Cerebellar nuclear complex (tissue), 1 donor: ENCODE measurements at regions not wholly inside any gene's neighbourhood (a gene's known extent, or its start where the extent isn't known, plus 50 kb on each side); places are given as distances from the start of the nearest gene placed in this dataset.

Experiments used
- DNase-seq, 2 experiments: peaks; one replicate each; lab custom pipeline; 2025; lab: John Stamatoyannopoulos, UW

- DNase-seq, result no peak
Measured at GRCh38 chr6:43948527-43949485, 178.4 kb downstream of the MRPL14 start.

DNA sequence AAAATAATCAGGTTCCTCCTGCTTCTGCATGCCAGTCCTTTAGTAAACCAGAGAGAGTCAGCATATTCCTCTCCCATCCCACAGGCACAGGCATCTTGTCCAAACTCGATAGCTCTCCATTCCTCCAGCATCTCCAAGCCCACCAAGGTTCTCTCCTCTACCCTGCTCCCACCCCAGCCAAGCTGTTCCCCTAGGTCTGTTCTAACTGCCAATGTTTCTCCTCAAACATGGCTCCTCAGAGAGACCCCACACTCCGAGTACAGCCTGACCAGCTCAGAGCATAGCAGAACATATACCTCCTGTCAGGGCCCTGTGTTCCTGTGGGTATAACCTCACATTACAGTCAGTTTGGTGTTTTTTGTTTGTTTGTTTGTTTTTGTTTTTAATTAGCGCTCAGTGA is 177.8 kb downstream of the VEGFA start:
- DNase-seq, result no peak

DNA sequence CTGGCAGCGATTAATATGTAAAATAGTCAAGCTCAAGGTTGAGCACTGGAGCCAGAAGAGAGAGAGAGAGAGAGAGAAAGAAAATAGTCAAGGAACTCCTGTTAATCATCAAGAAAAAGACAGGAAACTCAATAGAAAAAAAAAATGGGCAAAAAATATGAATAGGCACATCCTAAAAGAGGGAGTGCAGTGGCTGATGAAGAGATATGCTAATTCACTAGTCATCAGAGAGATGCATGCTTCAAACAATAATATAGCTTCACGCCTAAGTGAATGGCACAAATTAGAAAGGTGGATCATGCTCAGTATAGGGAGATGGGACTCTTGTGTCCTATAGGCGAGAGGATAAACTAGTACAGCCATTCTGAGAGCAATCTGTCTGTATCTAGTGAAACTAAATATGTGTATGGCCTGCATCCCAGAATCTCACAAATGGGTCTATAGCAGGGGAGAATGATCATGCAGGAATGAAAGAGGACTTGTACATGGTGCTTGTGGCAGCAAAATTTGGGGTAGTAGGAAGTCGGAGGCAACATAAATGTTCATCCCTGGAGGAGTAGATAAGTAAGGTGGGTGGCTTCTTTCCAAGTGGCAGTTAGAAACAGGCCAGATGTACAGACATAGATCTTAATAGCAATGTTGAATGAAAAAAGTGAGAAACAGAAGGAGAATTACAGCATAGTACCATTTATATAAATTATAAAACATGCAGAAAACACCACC is 176.8 kb downstream of the VEGFA start:
- no peak for DNase-seq

GRCh38 chr6:43945768-43946080 is 175.7 kb downstream of the VEGFA start:
- no peak for DNase-seq

- DNase-seq, result no peak
Measured at GRCh38 chr6:43944908-43945767, 175.1 kb downstream of the VEGFA start.

DNA sequence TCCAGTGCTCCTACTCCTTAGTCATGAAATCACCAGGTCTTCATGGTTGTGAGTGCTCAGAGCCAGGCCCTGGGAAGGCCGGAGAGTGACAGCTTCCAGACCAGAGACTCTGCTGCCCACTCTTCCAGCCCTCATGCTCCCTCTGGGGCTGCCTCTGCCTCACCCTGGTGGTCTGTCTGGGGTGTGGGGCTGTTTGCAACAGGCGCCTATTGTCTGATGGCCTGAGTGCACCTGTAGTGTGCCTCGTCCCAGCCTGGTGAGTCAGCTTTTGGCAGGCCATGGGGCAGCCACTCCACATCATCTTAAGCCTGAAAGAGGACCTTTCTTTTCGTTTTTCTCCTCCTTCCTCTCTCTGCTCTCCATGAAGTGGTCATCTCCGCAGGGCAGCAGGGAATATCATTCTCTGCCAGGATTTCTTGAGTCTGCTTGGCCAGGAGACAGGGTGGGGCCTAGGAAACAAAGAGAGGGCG is 173.8 kb downstream of the VEGFA start:
- DNase-seq, result no peak

- DNase-seq, result no peak
Measured at GRCh38 chr6:43943099-43943766, 173.2 kb downstream of the VEGFA start.

GRCh38 chr6:43942616-43943015 is 172.6 kb downstream of the VEGFA start:
- DNase-seq, result no peak

DNA sequence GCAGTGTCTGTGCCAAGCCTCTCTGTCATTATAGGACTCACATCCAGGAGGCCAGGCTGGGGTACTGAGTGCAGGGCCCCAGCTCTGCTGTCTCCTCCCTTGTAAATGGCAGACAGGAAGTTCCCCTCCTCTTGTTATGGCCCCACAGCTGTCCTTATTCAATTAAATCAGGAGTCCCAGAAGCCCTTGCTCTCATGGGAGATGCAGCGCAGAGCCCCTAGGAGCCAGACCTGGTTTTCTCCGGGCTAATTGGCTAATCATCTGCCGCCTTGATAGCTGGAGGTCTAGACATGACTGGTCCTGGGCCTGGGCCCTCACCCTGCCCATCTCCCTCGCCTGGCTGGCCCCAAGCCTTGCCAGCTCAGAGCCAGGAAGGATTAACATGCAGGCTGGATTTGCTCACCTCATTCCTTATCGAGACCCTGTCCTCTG is 172.0 kb downstream of the VEGFA start:
- DNase-seq, result no peak

DNA sequence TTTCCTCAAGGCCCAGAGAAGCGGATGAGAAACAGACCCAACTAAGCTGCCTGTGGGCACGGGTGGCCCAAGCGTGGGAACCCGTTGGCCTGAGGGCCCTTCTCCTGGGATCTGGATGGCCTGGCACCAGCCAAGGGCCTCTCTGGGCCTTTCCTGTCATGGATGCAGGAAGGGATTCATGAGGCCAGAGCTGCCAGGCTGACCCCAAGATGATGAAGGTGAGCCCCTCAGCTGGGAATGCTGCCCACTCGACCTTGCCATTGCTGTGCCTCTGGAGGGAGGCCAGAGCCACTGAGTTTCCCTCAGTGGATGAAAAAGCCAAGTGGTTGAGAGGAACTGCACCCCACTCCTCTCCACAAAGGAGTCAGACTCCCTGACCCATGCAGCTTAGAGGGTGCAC is 171.2 kb downstream of the VEGFA start:
- no peak for DNase-seq

- DNase-seq, result no peak
Measured at GRCh38 chr6:43940393-43941087, 170.5 kb downstream of the VEGFA start.

DNA sequence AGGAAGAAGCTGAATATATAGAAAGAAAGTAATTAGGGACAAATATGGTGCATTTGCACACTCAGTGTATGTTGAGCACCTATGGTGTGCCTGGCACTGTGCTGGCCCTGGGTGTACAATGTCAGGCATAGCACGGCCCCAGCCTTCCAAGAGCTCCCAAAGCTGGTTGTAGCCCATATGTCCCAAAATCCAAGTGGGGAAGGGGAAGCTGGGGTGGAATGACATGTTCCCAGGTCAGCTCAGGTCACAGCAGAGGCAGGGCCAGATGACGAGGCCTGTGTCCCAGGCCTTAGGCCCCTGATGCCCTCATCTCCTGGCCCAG is 170.0 kb downstream of the VEGFA start:
- no peak for DNase-seq

DNA sequence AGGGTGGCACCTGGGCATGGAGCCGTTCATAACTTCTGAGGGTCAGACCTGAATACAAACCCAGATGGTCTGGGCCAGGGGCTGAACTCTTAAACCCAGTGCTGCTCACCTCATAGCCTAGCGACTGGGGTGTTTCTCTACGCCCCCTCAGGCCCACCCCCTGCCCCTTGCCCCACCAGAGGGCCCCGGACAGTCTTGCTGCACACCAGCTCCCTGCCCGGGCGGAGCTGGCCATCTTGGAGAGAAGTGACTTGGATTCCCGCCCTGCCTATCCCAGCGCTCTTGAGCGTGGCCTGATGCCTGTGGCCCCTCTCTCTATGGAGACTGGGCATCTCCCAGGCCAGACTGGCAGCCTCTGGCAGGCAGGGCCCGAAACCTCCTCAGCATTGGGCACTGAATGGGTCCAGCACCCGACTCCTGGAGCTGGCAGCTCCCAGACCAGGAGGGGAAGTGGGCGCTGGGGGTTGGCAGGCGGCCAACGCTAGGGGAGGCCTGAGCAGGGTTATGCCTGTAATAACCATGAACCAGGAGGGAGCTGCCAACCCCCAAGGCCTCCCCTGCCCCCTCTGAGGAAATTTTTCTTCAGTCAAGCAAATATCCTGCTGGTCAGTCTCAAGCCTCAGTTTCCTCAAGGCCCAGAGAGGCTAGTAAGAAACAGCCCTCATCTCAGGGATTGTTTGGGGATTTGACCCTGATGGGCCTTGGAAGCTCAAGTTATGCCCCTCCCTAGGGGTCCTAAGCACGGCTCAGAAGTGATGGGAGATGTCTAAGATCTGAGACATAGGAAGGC is 169.5 kb downstream of the VEGFA start:
- no peak for DNase-seq

DNA sequence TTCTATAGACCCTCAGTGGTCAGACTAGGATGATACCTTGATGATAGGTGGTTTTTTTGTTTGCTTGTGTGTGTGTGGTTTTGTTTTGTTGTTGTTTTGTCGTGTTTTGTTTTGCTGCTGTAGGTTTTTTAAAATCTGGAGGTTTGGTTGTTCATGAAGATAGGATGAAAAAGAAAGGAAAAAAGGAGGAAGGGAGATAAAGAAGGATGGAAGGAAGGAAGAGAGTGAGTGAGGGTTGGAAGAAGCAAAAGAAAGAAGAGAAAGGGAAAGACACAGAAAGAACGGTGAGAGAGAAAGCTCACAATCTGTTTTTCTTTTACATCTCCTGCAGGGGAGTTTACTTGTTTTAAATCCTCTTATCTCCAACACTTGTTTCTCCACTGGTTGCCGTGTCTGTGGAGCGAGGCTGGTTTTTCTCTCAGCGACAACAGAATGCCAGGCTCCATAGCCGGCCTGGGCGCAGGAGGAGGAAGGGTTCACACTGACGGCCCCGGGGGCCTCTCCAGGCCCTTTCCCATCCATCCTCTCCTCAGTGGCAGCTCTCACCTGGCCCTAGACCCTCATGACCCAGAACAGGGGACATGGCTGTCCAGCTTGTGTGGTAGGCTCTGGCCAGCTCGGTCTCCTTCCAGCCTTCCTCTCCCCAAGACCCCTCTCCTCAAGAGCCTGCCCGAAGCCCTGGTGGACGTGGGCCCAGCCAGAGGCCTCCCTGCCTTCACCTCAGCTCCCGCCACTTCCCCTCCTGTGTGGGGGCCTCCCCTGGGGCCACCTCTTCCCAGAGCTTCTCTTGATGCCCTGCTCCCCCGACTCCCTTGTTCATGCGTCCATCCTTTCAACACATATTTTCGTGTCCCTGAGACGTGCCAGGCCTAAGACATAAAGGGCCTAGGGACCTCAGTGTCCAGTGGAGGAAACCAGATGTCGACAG is 168.4 kb downstream of the VEGFA start:
- no peak for DNase-seq

DNA sequence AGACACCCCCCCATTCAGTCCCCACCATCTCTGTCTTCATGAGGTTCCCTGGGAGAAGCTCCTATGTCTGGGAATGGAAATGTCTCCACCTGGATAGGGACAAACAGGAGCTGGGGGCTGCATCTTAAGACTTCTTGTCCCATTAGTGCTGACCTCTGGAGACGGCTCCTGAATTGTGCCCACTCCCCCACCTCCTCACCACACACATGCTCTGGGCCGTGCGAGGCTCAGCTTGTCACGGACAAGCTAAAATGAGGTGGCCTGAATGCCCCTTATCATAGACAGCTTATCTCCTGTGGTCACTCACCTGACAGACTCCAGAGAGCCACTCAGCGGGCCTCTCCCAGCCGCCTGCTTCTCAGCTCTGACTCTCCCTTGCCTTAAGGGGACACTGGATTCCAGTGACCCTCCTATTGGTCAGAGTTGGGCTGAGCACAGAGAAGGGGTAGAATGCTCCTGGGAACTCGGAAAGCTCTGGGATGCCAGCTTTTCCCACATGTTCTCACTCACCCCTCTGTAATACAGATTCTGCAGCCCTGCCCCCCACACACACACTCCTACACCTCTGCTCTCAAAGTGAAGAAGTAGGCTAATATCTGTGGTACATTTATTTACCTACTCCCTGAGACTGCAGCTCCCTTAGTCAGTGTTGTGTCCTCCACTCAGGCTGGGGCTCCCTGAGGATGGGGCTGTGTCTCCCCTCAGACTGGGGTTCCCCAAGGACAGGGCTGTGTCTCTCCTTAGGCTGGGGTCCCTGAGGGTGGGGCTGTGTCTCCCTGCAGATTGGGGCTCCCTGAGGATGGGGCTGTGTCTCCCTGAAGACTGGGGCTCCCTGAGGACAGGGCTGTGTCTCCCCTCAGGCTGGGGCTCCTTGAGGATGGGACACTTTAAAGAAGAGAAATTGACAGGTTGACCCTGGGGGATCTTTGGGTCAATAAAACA is 167.5 kb downstream of the VEGFA start:
- DNase-seq, result no peak

DNA sequence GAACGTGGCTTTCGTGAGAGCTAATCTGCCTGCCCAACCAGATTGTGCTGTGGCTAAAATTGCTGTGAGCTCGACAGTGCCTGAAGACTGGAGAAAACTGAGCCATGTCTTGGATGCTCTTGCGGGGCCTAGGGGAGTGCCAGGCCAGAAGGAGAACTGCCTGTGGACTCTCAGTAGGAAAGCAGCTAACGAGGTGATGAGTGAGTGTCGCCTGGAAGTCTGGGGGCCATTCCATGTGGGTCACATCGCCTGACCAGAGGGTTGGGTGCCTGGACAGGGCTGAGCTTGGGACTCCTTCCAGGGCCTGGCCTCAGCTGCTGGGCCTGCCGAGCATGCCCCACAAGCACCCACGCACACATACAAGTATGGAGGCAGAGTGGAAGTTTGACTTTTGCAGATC is 166.5 kb downstream of the VEGFA start:
- DNase-seq, result no peak

DNA sequence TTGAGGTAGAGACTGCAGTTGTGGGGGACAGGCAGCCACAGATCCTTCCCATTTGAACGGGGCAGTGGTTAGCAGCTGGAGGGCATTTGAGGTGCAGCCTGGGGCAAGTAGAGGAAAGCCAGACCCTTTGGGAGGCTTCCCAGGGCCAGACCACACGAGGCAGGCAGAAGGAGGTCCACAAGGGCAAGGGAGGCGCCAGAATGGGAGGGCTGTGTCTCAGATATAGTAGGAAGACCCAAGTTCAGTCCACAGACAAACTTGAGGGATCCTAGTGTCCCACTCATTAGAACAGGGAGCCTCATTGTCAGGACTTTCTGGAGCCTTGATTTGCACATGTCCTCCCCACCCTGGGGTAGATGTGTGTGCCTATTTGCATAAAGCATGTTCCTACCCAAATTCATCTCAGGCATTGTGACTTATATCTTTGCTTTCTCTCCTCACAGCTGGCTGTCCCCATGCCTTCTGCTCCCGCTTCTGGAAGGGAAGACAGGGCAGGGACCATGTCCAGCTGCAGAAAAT is 166.0 kb downstream of the VEGFA start:
- no peak for DNase-seq
